ENCODE measurements at regions not wholly inside any gene's neighbourhood (a gene's known extent, or its start where the extent isn't known, plus 50 kb on each side); places are given as distances from the start of the nearest gene placed in this dataset.

- Mint-ChIP-seq H3K27ac (no peak overlapping the region), H3K36me3 (no peaks in the 10 kb centered on the region), H3K4me1 (no peaks in the 10 kb centered on the region), H3K9me3 (peaks cover 15% of the 10 kb centered on the region), H3K4me3 (no peak overlapping the region)
- no peak for DNase-seq (ENCODE audit: low spot score in 2 of 2)
- no peak for ATAC-seq
These were observed 296.6 kb upstream of the MPDZ start for GRCh38 chr9:13576101-13576500.

GRCh38 chr9:13575558-13575957 lies 296.1 kb upstream of the MPDZ start:
- no peak for ATAC-seq

GRCh38 chr9:13570068-13570974 lies 290.8 kb upstream of the MPDZ start:
- Mint-ChIP-seq H3K4me3 (no peak overlapping the region), H3K9me3 (peaks cover 6% of the 10 kb centered on the region), H3K36me3 (no peaks in the 10 kb centered on the region), H3K4me1 (no peaks in the 10 kb centered on the region), H3K27ac (no peak overlapping the region)
- ATAC-seq (no peak), DNase-seq (ENCODE audit: low spot score in 2 of 2) (no peak)

More at GRCh38 chr9:13575558-13575957, 296.1 kb upstream of the MPDZ start:
- no peaks in the 10 kb centered on the region for H3K36me3 Mint-ChIP-seq
- DNase-seq (ENCODE audit: low spot score in 2 of 2), result no peak
- H3K4me1 Mint-ChIP-seq, result no peaks in the 10 kb centered on the region
- no peak overlapping the region for H3K27ac Mint-ChIP-seq
- no peak overlapping the region for H3K4me3 Mint-ChIP-seq
- H3K9me3 Mint-ChIP-seq, result peaks cover 15% of the 10 kb centered on the region

GRCh38 chr9:13569602-13570067 lies 290.1 kb upstream of the MPDZ start:
- no peak overlapping the region for H3K27ac Mint-ChIP-seq

GRCh38 chr9:13568841-13569601 lies 289.5 kb upstream of the MPDZ start:
- Mint-ChIP-seq H3K4me1 (no peaks in the 10 kb centered on the region), H3K36me3 (no peaks in the 10 kb centered on the region), H3K27ac (no peak overlapping the region), H3K9me3 (peaks cover 3% of the 10 kb centered on the region), H3K4me3 (no peak overlapping the region)
- ATAC-seq, result no peak
- no peak for DNase-seq (ENCODE audit: low spot score in 2 of 2)

More at GRCh38 chr9:13569602-13570067, 290.1 kb upstream of the MPDZ start:
- Mint-ChIP-seq H3K9me3 (peaks cover 3% of the 10 kb centered on the region), H3K4me1 (no peaks in the 10 kb centered on the region), H3K36me3 (no peaks in the 10 kb centered on the region), H3K4me3 (no peak overlapping the region)
- ATAC-seq (no peak), DNase-seq (ENCODE audit: low spot score in 2 of 2) (no peak)

- Mint-ChIP-seq H3K4me1 (no peaks in the 10 kb centered on the region), H3K9me3 (peaks cover 6% of the 10 kb centered on the region), H3K36me3 (no peaks in the 10 kb centered on the region), H3K27ac (no peak overlapping the region), H3K4me3 (no peak overlapping the region)
- no peak for DNase-seq (ENCODE audit: low spot score in 2 of 2)
- no peak for ATAC-seq
These were observed 288.9 kb upstream of the MPDZ start for GRCh38 chr9:13568405-13568804.

GRCh38 chr9:13567833-13568232 lies 288.3 kb upstream of the MPDZ start:
- Mint-ChIP-seq H3K36me3 (no peaks in the 10 kb centered on the region), H3K9me3 (peaks cover 7% of the 10 kb centered on the region), H3K4me3 (no peak overlapping the region), H3K27ac (no peak overlapping the region), H3K4me1 (no peaks in the 10 kb centered on the region)
- DNase-seq (ENCODE audit: low spot score in 2 of 2) (no peak), ATAC-seq (no peak)

- no peak overlapping the region for H3K27ac Mint-ChIP-seq
- DNase-seq (ENCODE audit: low spot score in 2 of 2), result no peak
- H3K36me3 Mint-ChIP-seq, result no peaks in the 10 kb centered on the region
- peaks cover 6% of the 10 kb centered on the region for H3K9me3 Mint-ChIP-seq
- no peak overlapping the region for H3K4me3 Mint-ChIP-seq
- ATAC-seq, result no peak
- no peaks in the 10 kb centered on the region for H3K4me1 Mint-ChIP-seq
These were observed 278.3 kb upstream of the MPDZ start for GRCh38 chr9:13557746-13558145.

GRCh38 chr9:13556656-13557055 lies 277.2 kb upstream of the MPDZ start:
- Mint-ChIP-seq H3K4me1 (no peaks in the 10 kb centered on the region), H3K27ac (no peak overlapping the region), H3K36me3 (no peaks in the 10 kb centered on the region), H3K4me3 (no peak overlapping the region), H3K9me3 (peaks cover 6% of the 10 kb centered on the region)
- ATAC-seq (no peak), DNase-seq (ENCODE audit: low spot score in 2 of 2) (no peak)

- Mint-ChIP-seq H3K4me3 (no peak overlapping the region), H3K27ac (no peak overlapping the region), H3K36me3 (no peaks in the 10 kb centered on the region), H3K9me3 (peaks cover 10% of the 10 kb centered on the region), H3K4me1 (no peaks in the 10 kb centered on the region)
- DNase-seq (ENCODE audit: low spot score in 2 of 2), result no peak
- no peak for ATAC-seq
These were observed 276.6 kb upstream of the MPDZ start for GRCh38 chr9:13555989-13556500.

GRCh38 chr9:13555516-13555915 lies 276.0 kb upstream of the MPDZ start:
- Mint-ChIP-seq H3K4me1 (no peaks in the 10 kb centered on the region), H3K9me3 (peaks cover 11% of the 10 kb centered on the region), H3K36me3 (no peaks in the 10 kb centered on the region), H3K27ac (no peak overlapping the region), H3K4me3 (no peak overlapping the region)
- DNase-seq (ENCODE audit: low spot score in 2 of 2) (no peak), ATAC-seq (no peak)

GRCh38 chr9:13554626-13555025 lies 275.1 kb upstream of the MPDZ start:
- H3K36me3 Mint-ChIP-seq, result no peaks in the 10 kb centered on the region
- H3K4me1 Mint-ChIP-seq, result no peaks in the 10 kb centered on the region
- H3K4me3 Mint-ChIP-seq, result no peak overlapping the region
- ATAC-seq, result no peak
- no peak overlapping the region for H3K27ac Mint-ChIP-seq
- peaks cover 11% of the 10 kb centered on the region for H3K9me3 Mint-ChIP-seq
- no peak for DNase-seq (ENCODE audit: low spot score in 2 of 2)

GRCh38 chr9:13552606-13553215 lies 273.2 kb upstream of the MPDZ start:
- Mint-ChIP-seq H3K4me1 (no peaks in the 10 kb centered on the region), H3K27ac (no peak overlapping the region), H3K9me3 (peaks cover 11% of the 10 kb centered on the region), H3K4me3 (no peak overlapping the region), H3K36me3 (no peaks in the 10 kb centered on the region)
- no peak for DNase-seq (ENCODE audit: low spot score in 2 of 2)
- no peak for ATAC-seq

GRCh38 chr9:13550519-13550918 lies 271.0 kb upstream of the MPDZ start:
- Mint-ChIP-seq H3K4me3 (no peak overlapping the region), H3K4me1 (no peaks in the 10 kb centered on the region), H3K36me3 (no peaks in the 10 kb centered on the region), H3K9me3 (peaks cover 7% of the 10 kb centered on the region), H3K27ac (no peak overlapping the region)
- DNase-seq (ENCODE audit: low spot score in 2 of 2), result no peak
- ATAC-seq, result no peak

- Mint-ChIP-seq H3K9me3 (peaks cover 7% of the 10 kb centered on the region), H3K36me3 (no peaks in the 10 kb centered on the region), H3K27ac (no peak overlapping the region), H3K4me3 (no peak overlapping the region), H3K4me1 (no peaks in the 10 kb centered on the region)
- ATAC-seq, result no peak
- DNase-seq (ENCODE audit: low spot score in 2 of 2), result no peak
These were observed 269.0 kb upstream of the MPDZ start for GRCh38 chr9:13548535-13548934.
